GM21528 (cell line): ENCODE measurements at regions not wholly inside any gene's neighbourhood (a gene's known extent, or its start where the extent isn't known, plus 50 kb on each side); places are given as distances from the start of the nearest gene placed in this dataset.
"Not testable (repeated sequence)": the region's sequence is repeated elsewhere in the genome, so short reads cannot be mapped to it uniquely, and the experiment has no call there.

Source experiments
- ATAC-seq: cut with Tn5 transposase; IDR thresholded peaks from one replicate; pipeline ENCODE4 v1.9.1; 2021; ENCODE audit warnings: mild to moderate bottlenecking, moderate library complexity; ENCODE audit not compliant: unreplicated experiment, low FRiP score

GRCh38 chr11:103584021-103584420 lies 452.4 kb upstream of the DDI1 start:
- ATAC-seq = no peak

GRCh38 chr11:103584720-103585119 lies 451.7 kb upstream of the DDI1 start:
- ATAC-seq = no peak

- ATAC-seq = no peak
These were observed 451.0 kb upstream of the DDI1 start for GRCh38 chr11:103585401-103585800.

- no peak for ATAC-seq
These were observed 450.5 kb upstream of the DDI1 start for GRCh38 chr11:103585911-103586310.

- no peak for ATAC-seq
These were observed 449.7 kb upstream of the DDI1 start for GRCh38 chr11:103586756-103587155.

- no peak for ATAC-seq
These were observed 448.3 kb upstream of the DDI1 start for GRCh38 chr11:103587901-103588788.

DNA sequence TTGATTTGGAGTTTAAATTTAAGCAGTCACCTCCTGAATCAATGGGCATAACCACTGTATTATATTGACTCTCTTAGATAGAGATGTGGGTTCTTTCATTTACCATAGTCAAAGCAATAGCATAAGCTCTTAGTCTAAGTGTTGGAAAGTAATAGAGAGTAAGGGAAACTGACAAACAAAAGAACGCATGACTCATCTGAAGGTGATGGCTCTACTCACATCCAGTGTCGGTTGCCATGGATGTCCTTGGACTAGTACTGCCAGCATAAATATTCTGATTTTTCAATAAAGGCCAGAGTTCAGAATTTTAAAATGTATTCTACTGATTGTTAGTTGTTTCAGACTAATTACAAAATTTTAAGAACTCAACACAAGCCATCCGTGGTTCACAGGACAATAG lies 444.9 kb upstream of the DDI1 start:
- no peak for ATAC-seq

DNA sequence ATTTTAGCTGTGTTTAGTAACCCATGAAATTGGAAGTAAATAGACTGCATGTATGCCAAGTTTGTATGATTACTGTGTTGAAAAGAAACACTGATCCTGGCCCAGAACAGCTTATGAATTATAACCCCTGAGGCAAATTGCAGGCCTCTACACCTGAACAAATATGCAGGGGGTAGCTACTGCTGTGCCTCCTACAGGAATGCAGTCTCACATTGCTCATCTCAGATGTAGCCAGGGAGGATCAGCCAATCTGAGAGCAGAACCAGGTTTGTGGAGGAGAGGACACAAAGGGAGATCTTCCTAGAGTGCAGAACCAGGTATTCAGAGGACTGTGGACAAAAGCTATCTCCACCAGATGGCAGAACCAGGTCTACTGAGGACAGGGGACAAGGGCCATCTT lies 442.2 kb upstream of the DDI1 start:
- ATAC-seq = no peak

- no peak for ATAC-seq
These were observed 440.1 kb upstream of the DDI1 start for GRCh38 chr11:103596315-103596714.

DNA sequence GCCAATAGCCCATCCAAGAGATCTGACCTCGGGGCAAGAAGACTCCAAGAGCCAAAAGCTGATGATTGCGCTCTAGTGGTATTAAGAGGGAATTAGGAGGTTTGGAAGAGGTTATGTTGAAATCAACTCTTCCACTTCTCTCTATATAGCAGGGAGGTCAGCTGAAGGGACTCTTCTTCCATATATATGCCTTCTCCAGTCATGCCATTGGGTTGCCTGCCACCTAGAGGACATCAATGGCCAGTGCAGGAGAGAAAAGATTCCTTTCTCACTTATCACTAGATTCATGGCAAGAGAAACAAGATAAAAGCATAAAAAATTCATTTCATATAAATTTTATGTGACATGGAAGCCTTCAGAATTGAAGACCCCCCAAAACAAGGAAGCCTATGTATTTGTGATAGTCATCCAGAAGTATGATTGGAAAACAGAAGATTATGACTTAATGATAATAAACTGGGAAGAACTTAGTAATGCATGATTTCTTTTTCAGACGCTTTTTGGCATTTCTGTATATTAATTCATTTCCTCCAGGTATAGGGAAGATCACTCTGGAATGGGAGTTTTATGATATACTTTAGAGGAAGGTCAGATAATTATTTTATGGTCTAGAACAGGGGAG lies 435.1 kb upstream of the DDI1 start:
- peak; percentile 88 for ATAC-seq

DNA sequence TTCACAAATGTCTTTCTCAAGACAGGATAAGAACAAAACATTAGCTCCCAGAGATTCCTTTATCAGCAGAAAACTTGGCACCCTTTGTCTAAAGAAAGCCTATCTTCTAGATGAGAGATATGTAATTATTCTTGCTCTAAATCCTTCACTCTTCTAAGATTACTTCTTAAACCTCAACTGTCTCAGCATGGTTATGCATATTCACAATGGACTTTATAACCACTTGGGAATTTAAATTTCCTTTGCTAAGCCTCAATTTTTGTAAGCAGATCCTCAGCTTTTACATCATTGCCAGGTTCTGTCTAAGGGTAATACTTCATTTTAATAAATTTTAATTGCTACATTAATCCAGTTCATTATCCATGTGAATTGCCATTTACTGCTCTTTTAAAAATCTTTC lies 433.6 kb upstream of the DDI1 start:
- no peak for ATAC-seq

DNA sequence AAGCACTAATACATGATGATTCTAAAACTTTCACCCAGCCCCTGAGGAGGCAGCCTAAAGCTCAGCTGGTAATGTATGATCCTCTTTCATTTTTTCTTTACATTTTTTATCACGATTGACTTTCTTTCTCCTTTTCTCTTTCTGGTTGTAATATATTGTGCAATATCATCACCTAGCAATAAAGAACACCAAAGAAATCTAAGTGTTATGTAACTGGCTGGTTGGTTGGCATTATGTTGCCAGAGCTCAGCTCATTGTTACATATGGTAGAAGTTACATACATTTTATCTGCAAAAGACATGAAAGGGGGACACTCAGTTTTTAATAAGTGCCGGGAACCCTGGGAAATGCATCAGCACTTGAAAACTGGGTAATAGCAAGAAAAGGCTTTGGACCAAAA lies 432.1 kb upstream of the DDI1 start:
- ATAC-seq = no peak

- ATAC-seq = no peak
These were observed 427.9 kb upstream of the DDI1 start for GRCh38 chr11:103608566-103608965.

GRCh38 chr11:103609117-103610066 lies 427.0 kb upstream of the DDI1 start:
- no peak for ATAC-seq

DNA sequence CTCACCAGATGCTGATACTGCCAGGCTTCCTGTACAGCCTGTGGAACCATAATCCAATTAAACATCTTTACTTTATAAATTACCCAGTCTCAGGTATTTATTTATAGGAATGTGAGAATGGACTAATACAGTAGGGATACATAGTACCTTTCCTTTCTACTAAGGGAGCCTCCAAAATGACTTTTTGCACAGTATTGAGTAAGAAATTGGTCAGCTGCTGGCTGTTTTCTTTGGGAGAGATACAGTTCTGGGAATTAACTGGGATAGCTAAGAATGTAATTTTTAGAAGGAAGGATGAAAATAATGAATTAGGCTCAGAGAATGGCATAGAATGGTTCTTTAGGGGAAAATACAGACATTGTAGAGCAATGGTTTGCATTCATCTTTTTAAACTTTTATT lies 426.0 kb upstream of the DDI1 start:
- no peak for ATAC-seq

- not testable (repeated sequence) for ATAC-seq
These were observed 424.7 kb upstream of the DDI1 start for GRCh38 chr11:103611526-103612260.

DNA sequence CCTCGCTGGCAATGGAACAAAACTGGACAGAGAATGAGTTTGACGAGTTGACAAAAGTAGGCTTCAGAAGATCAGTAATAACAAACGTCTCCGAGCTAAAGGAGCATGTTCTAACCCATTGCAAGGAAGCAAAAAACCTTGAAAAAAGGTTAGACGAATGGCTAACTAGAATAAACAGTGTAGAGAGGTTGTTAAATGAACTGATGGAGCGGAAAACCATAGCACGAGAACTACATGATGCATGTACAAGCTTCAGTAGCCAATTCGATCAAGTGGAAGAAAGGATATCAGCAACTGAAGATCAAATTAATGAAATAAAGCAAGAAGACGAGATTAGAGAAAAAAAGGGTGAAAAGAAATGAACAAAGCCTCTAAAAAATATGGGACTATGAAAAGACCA lies 424.0 kb upstream of the DDI1 start:
- not testable (repeated sequence) for ATAC-seq

- ATAC-seq = not testable (repeated sequence)
These were observed 419.9 kb upstream of the DDI1 start for GRCh38 chr11:103616586-103616985.

DNA sequence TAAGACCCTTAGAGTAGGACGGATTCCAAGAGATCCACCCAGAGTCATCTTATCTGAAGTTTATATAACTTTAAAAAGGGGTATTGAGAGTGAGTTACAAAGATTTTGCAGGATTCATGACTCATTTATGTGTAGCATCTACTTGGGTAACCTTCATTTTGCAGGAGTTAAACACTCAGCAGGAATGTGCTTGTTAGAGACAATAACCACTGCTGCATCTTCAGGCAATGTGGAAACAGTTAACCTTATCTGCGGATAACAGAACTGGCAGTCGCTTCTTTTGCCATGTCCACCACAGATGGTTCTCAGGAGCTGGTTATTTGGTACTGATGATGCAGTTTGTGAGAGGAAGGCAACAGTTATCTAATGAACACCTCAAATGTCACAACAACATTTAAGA lies 417.9 kb upstream of the DDI1 start:
- no peak for ATAC-seq

- no peak for ATAC-seq
These were observed 417.0 kb upstream of the DDI1 start for GRCh38 chr11:103619480-103619879.
